A549 (cell line): ENCODE measurements at regions not wholly inside any gene's neighbourhood (a gene's known extent, or its start where the extent isn't known, plus 50 kb on each side); places are given as distances from the start of the nearest gene placed in this dataset.

Experiments
- ATOH8 ChIP-seq: fragments of 250-450 bp; sonication (Bioruptor Pico); IDR thresholded peaks from 2 replicates; pipeline ENCODE4 v1.5.0; 2020; ENCODE audit warnings: low read depth, mild to moderate bottlenecking, moderate library complexity
- BCL3 ChIP-seq: fragments of >200 bp; sonication (Bioruptor Twin); formaldehyde crosslinking; IDR thresholded peaks from 3 replicates; pipeline ENCODE4 v1.6.1; 2016
- BHLHE40 ChIP-seq: IDR thresholded peaks from 2 replicates; pipeline ENCODE4 v1.6.1; 2012; ENCODE audit warnings: low read depth, low read length, inconsistent platforms
- CTCF ChIP-seq: fragments of >200 bp; sonication (Bioruptor Twin); formaldehyde crosslinking; IDR thresholded peaks from 3 replicates; pipeline ENCODE4 v1.5.1; 2016
- EP300 ChIP-seq, 2 experiments: fragments of >200 bp; sonication (Bioruptor Twin); formaldehyde crosslinking; IDR thresholded peaks; 2 replicates in 1 of 2; 3 replicates in 1 of 2; pipeline ENCODE4 v1.6.1; 2016 to 2017
- ESRRA ChIP-seq: fragments of 150-350 bp; IDR thresholded peaks from 2 replicates; pipeline ENCODE4 v1.6.1; 2014; ENCODE audit warnings: mild to moderate bottlenecking, low read length, borderline replicate concordance
- MAX ChIP-seq: IDR thresholded peaks from 2 replicates; pipeline ENCODE4 v1.6.1; 2012
- PBX3 ChIP-seq: IDR thresholded peaks from 2 replicates; pipeline ENCODE4 v1.6.1; 2012
- POLR2A ChIP-seq: IDR thresholded peaks from 2 replicates; pipeline ENCODE4 v1.6.1; 2012; ENCODE audit warnings: mild to moderate bottlenecking, low read length
- RARB ChIP-seq: fragments of 250-450 bp; sonication (Bioruptor Pico); IDR thresholded peaks from 2 replicates; pipeline ENCODE4 v1.8.0; 2021; ENCODE audit warnings: mild to moderate bottlenecking, moderate library complexity
- RCOR1 ChIP-seq: fragments of 150-350 bp; IDR thresholded peaks from 2 replicates; pipeline ENCODE4 v1.6.1; 2014; ENCODE audit warnings: antibody characterized with exemption, low read length, low read depth

GRCh38 chr12:62044450-62045135 is 215.6 kb upstream of the USP15 start:
- TF ChIP-seq RARB (CRISPR knock-in tag), result no peak
- TF ChIP-seq CTCF, result no peak
- TF ChIP-seq MAX, result no peak
- TF ChIP-seq POLR2A, result no peak
- no peak for TF ChIP-seq PBX3
- no peak for TF ChIP-seq BCL3
- no peak for TF ChIP-seq EP300 (IDR thresholded peaks at IDR 0.05)
- TF ChIP-seq BHLHE40, result no peak
- no peak for TF ChIP-seq ATOH8 (CRISPR knock-in tag)
- TF ChIP-seq RCOR1, result no peak
- TF ChIP-seq ESRRA, result no peak
